OCI-LY3 (cell line): ENCODE measurements at regions not wholly inside any gene's neighbourhood (a gene's known extent, or its start where the extent isn't known, plus 50 kb on each side); places are given as distances from the start of the nearest gene placed in this dataset.

Experiments used
- H2AFZ ChIP-seq: fragments of 200-600, 300-600 bp; shearing (Covaris generic); 2 replicates; pipeline ENCODE4 v1.6.0; 2014; ENCODE audit warnings: antibody characterized with exemption, low read depth, low read length
- H3K27ac ChIP-seq: fragments of 200-600, 300-600 bp; sonication (generic); 2 replicates; pipeline ENCODE4 v1.5.1; 2014; ENCODE audit warnings: mild to moderate bottlenecking, low read length, moderate library complexity, mixed read lengths
- H3K27me3 ChIP-seq: fragments of 200-600, 300-600 bp; sonication (generic); 2 replicates; pipeline ENCODE4 v1.6.1; 2014; ENCODE audit warnings: low read depth, low read length, mixed read lengths
- H3K36me3 ChIP-seq: fragments of 200-600, 300-600 bp; sonication (generic); replicated peaks from 2 replicates; pipeline ENCODE3; 2014; ENCODE audit warnings: low read depth, low read length, mixed read lengths
- H3K4me1 ChIP-seq: fragments of 300-600, 200-600 bp; sonication (generic); 2 replicates; pipeline ENCODE4 v1.6.1; 2014; ENCODE audit warnings: low read length, mixed read lengths
- H3K4me2 ChIP-seq: fragments of 200-600, 300-600 bp; sonication (generic); 2 replicates; pipeline ENCODE4 v1.6.1; 2014; ENCODE audit warnings: low read length, mixed read lengths
- H3K4me3 ChIP-seq: fragments of 300-600, 200-600 bp; sonication (generic); 2 replicates; pipeline ENCODE4 v1.5.1; 2014; ENCODE audit warnings: antibody characterized with exemption, mild to moderate bottlenecking, low read length, moderate library complexity
- H3K79me2 ChIP-seq: fragments of 300-600, 200-600 bp; shearing (Covaris generic); 2 replicates; pipeline ENCODE4 v1.6.1; 2014; ENCODE audit warnings: mild to moderate bottlenecking, low read length, mixed read lengths
- H3K9ac ChIP-seq: fragments of 300-600, 200-600 bp; shearing (Covaris generic); 2 replicates; pipeline ENCODE4 v1.6.0; 2014; ENCODE audit warnings: mild to moderate bottlenecking, low read length, moderate library complexity
- H3K9me3 ChIP-seq: fragments of 200-600, 300-600 bp; shearing (Covaris generic); 2 replicates; pipeline ENCODE4 v1.6.1; 2014; ENCODE audit warnings: low read length, mixed read lengths; ENCODE audit not compliant: insufficient read depth
- H4K20me1 ChIP-seq: fragments of 200-600, 300-600 bp; sonication (generic); 2 replicates; pipeline ENCODE4 v1.6.1; 2016; ENCODE audit warnings: low read length, mixed read lengths; ENCODE audit not compliant: insufficient read depth
- CTCF ChIP-seq: fragments of 200-600, 300-600 bp; sonication (generic); IDR thresholded peaks from 2 replicates; pipeline ENCODE4 v1.5.1; 2014; ENCODE audit warnings: antibody characterized with exemption, low read length, low read depth
- EZH2phosphoT487 ChIP-seq: fragments of 200-600 bp; shearing (Covaris generic); IDR thresholded peaks from 2 replicates; pipeline ENCODE4 v1.6.1; 2018; ENCODE audit warnings: antibody characterized with exemption, mixed run types, low read depth

DNA sequence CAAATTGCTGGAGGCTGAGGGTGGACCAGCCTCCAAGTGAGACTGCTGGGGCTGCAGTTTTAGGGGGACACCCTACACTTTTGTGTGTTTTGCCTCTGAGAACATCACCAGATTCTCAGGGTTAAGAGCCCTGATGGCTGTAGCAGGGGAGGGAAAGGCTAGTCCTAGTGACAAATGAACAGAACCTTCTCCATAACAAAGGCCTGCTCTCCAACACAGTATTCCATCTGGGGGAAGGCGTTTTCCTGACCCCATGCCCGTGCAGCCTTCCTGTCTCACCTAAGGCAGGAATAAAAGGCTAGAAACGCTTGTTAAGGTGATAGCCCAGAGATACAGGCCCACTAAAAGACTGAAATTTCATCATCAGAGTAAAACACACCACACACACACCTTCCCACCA lies 50.2 kb upstream of the NSMCE3 start:
- Histone ChIP-seq H2AFZ (peak overlapping the region; percentile 46; the same call in 1 of the 2 replicates), H3K27ac (no peak overlapping the region), H3K9me3 (no peaks in the 10 kb centered on the region; the same call in 1 of the 2 replicates), H3K27me3 (no peaks in the 10 kb centered on the region), H4K20me1 (no peaks in the 10 kb centered on the region), H3K9ac (no peak overlapping the region), H3K36me3 (no peaks in the 10 kb centered on the region), H3K4me1 (peaks cover 22% of the 10 kb centered on the region), H3K4me3 (no peak overlapping the region), H3K79me2 (no peaks in the 10 kb centered on the region), H3K4me2 (no peak overlapping the region)
- no peak for TF ChIP-seq EZH2phosphoT487
- TF ChIP-seq CTCF = no peak
